GM19328 (cell line): ENCODE measurements at regions not wholly inside any gene's neighbourhood (a gene's known extent, or its start where the extent isn't known, plus 50 kb on each side); places are given as distances from the start of the nearest gene placed in this dataset.

Experiments
- ATAC-seq: cut with Tn5 transposase; IDR thresholded peaks from one replicate; pipeline ENCODE4 v1.9.1; 2021; ENCODE audit warnings: mild to moderate bottlenecking, moderate library complexity; ENCODE audit not compliant: unreplicated experiment

- no peak for ATAC-seq
Observed at GRCh38 chr10:129140921-129141885, 325.8 kb upstream of the MGMT start.

DNA sequence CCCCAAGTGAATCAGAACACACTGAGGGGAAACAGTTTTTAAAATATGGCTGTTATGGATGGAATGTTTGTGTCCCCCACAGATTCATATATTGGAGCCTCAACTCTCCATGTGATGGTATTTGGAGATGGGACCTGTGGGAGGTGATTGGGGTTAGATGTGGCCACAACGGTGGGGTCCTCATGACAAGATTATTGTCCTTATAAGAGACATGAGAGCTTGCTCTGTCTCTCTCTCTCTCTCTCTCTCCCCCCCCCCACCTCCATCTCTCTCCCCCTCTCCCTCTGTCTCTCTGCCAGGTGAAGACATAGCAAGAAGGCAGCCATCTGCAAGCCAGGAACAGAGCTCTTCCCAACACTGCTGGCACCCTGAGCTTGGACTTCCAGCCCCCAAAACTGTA lies 315.8 kb upstream of the MGMT start:
- no peak for ATAC-seq

GRCh38 chr10:129156406-129156805 lies 310.6 kb upstream of the MGMT start:
- ATAC-seq: no peak

DNA sequence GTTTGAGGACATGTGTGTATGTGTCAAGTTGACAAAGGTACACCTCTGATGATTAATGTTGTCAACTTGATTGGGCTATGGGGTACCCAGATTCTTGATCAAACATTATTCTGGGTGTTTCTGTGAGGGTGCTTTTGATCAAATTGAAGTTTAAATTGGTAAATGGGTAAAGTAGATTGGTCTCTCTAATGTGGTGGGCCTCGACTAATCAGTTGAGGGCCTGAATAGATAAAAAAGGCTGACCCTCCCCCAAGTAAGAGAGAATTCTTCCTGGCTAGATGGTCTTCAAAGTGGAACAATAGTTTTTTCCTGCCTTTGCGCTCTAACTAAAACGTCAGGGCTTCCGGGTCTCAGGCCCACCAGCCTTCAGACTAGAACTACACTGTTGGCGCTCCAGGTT lies 309.9 kb upstream of the MGMT start:
- no peak for ATAC-seq

GRCh38 chr10:129161150-129161549 lies 305.9 kb upstream of the MGMT start:
- ATAC-seq: no peak

DNA sequence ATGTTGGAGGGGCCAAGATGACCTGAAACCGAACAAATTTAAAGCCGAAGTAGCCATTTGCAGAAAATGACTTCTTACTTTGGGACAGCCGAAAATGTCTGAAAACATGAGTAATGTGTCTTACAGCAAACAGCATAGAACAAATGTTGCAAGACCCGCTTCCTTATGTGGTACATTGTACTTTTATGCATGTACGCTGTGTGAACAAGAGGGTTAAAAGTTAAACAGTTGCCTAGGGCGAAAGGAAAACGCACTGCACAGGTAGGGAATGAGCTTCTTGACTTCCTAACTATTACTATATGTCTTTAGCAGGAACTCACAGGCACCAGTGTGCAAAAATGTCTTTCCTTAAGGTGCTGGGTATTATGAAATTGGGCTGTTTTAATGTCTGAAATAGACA lies 303.5 kb upstream of the MGMT start:
- no peak for ATAC-seq

DNA sequence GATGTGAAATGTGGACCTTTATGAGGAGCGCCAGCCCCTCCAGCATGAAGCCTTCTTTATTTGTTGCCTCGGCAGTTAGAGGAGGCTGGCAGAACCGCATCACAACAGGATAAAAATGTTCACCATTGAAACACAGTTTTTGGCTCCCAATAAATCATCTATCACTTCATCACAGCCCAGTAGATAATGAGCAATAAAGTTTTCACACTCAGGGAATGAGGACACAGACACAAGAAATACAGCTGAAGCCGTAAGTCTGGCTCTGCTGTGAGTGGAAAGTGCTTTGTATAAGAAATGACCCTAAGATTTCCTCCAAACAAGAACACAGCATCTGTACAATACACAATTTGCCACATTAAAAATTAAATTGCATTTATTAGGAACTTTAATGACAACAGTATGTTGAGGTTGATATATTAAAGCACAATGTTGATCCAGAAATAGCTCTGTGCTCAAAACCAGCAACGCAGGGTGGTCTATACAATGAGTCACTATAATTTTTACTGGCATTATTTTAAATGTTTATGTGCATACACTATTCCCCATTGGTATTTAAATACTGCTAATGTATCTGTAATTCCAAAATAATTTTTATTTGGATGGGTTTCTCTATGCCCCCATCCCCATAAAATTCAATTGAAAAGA lies 301.8 kb upstream of the MGMT start:
- no peak for ATAC-seq

- ATAC-seq: no peak
Observed at GRCh38 chr10:129165770-129166169, 301.3 kb upstream of the MGMT start.

- ATAC-seq: no peak
Observed at GRCh38 chr10:129168660-129169059, 298.4 kb upstream of the MGMT start.

GRCh38 chr10:129169115-129169514 lies 297.9 kb upstream of the MGMT start:
- no peak for ATAC-seq

DNA sequence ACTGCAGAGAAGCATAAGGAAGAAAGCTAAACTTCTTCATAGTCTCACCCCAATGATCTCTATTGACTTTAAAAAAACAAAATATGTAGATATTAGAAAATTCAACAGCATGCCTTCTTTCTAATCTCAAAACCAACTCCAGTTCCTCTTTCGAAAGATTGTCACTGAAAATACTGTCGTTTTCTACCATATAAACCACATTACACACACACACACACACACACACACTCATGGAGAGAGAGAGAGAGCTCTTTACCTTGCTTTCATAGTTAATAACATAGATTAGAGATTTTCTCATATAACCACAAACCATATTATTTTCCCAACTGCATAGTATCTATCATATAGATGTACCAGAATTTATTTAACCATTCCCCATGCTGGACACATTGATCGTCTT lies 296.2 kb upstream of the MGMT start:
- ATAC-seq: no peak

GRCh38 chr10:129171812-129172211 lies 295.2 kb upstream of the MGMT start:
- no peak for ATAC-seq

DNA sequence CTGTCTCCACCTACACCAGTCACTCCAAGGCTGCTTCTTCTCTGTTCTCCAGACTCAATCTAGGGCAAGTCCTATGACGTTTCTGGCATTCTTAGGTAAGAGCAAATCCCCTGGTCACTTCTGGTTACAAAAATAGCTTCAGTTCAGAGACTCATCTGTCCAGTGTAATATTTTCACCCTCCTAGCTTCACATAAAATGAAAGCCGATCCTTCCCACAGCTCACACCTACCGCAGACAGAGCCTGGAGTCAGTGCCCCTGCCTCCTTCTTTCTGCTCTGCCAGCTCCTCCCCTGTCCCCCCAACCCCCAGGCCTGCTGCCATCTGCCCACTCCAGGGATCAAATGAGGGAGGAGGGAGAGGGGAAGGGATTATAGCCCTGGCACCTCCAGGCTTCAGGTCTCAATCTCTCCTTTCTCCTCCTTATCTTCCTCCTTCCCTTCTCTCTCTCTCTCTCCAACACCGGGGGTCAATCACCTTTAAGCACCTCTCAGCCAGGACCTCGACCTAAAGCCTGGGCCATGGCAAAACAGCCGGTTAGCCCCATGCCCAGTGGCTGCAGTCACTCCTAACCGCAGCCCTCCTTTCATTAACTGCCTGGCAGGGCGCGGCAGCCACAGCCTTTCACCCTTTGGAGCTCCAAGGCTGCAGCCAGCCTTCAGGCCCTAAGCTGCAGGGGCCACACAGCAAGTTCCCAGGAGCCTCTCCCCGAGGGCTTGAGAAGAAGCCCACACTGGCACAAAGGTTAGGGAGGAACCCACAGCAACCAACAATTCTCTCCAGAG lies 292.6 kb upstream of the MGMT start:
- no peak for ATAC-seq

DNA sequence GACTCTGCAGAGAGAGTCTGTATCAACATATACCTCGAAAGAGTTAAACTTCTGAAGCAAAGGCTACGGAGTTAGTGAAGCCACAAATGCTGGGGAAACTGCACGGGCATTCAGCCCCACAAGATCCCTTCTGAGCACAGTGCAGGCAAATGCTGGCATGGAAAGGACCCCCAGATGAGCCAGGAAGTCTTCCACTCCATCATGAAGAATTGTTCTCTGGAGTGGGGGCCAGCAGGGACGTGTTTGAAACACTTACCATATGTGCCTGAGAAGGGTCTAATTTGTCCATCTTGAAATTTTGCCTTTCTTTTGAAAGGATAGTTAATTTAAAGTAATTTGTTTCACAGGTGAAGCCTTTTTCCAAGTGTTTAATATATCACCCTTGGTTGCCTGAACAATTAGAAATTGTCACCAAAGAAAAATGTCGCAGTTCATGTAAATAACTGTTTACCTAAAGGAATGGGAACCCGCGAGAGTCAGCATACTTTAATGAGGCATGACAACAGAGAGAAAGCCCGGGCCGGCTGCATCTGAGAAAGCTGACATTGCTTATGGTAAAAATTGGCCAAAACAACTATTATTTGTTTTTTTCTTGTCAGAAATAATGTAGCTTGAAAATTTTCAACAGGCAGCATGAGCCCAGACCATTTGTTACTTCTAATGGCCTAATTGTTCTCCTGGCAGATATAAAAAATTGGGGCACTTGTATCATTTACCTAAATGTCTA lies 287.6 kb upstream of the MGMT start:
- ATAC-seq: no peak

GRCh38 chr10:129179972-129180678 lies 286.9 kb upstream of the MGMT start:
- ATAC-seq: no peak

GRCh38 chr10:129184196-129184595 lies 282.8 kb upstream of the MGMT start:
- no peak for ATAC-seq

DNA sequence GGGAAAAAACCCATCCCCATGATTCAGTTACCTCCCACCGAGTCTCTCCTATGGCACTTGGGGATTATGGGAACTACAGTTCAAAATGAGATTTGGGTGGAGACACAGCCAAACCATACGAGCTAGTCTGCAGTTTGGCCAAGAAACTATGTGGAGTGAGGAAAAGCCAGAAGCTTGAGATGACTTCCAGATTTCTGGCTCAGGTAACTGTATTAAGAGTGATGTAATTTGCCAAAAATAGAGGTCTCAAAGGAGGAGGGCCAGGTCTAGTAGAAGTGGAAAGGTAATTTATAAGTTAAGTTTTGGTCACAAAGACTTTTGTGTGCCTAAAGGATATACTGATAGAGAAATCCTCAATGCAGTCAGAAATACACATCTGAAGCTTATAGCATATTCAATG lies 279.7 kb upstream of the MGMT start:
- no peak for ATAC-seq

DNA sequence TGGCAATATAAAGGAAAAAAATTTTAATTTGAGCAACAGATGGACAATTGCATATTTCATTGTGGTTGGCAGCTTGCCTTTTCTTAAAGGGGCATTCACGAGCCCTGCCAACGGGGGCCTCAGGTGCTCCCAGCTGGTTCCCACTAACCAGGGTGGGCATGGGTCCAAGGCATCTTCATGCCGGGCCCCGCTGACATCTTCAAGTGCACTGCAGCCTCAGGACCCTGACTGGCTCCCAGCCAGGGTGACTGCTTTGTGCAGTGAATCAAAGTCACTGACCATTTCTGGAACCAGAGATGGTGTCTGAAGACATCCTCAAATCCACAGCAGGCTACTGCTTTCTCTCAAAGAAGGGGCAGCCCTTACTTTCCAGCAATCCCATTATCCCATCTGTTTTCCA lies 275.2 kb upstream of the MGMT start:
- no peak for ATAC-seq

GRCh38 chr10:129192344-129193128 lies 274.5 kb upstream of the MGMT start:
- no peak for ATAC-seq
